ENCODE measurements at regions not wholly inside any gene's neighbourhood (a gene's known extent, or its start where the extent isn't known, plus 50 kb on each side); places are given as distances from the start of the nearest gene placed in this dataset.
"Not testable (repeated sequence)": the region's sequence is repeated elsewhere in the genome, so short reads cannot be mapped to it uniquely, and the experiment has no call there.

- no peak for DNase-seq (ENCODE audit: low spot score)
Measured at GRCh38 chr21:14683063-14683462, 136.9 kb upstream of the SAMSN1 start.

GRCh38 chr21:14678973-14679574 is 133.0 kb upstream of the SAMSN1 start:
- DNase-seq (ENCODE audit: low spot score) = no peak

- DNase-seq (ENCODE audit: low spot score) = no peak
Measured at GRCh38 chr21:14677639-14678179, 131.6 kb upstream of the SAMSN1 start.

GRCh38 chr21:14677013-14677412 is 130.9 kb upstream of the SAMSN1 start:
- DNase-seq (ENCODE audit: low spot score) = no peak

GRCh38 chr21:14675774-14676530 is 129.8 kb upstream of the SAMSN1 start:
- DNase-seq (ENCODE audit: low spot score) = no peak

- no peak for DNase-seq (ENCODE audit: low spot score)
Measured at GRCh38 chr21:14673649-14674048, 127.5 kb upstream of the SAMSN1 start.

- no peak for DNase-seq (ENCODE audit: low spot score)
Measured at GRCh38 chr21:14672466-14672865, 126.4 kb upstream of the SAMSN1 start.

- no peak for DNase-seq (ENCODE audit: low spot score)
Measured at GRCh38 chr21:14670409-14670808, 124.3 kb upstream of the SAMSN1 start.

- DNase-seq (ENCODE audit: low spot score) = not testable (repeated sequence)
Measured at GRCh38 chr21:14669092-14669491, 123.0 kb upstream of the SAMSN1 start.

- DNase-seq (ENCODE audit: low spot score) = no peak
Measured at GRCh38 chr21:14657241-14658008, 111.3 kb upstream of the SAMSN1 start.

GRCh38 chr21:14646893-14647292 is 100.8 kb upstream of the SAMSN1 start:
- DNase-seq (ENCODE audit: low spot score) = no peak

- no peak for DNase-seq (ENCODE audit: low spot score)
Measured at GRCh38 chr21:14645702-14646101, 99.6 kb upstream of the SAMSN1 start.

GRCh38 chr21:14632359-14632758 is 86.2 kb upstream of the SAMSN1 start:
- DNase-seq (ENCODE audit: low spot score) = no peak

- DNase-seq (ENCODE audit: low spot score) = no peak
Measured at GRCh38 chr21:14630556-14631069, 84.5 kb upstream of the SAMSN1 start.

GRCh38 chr21:14629461-14629860 is 83.3 kb upstream of the SAMSN1 start:
- no peak for DNase-seq (ENCODE audit: low spot score)

GRCh38 chr21:14623079-14623478 is 77.0 kb upstream of the SAMSN1 start:
- not testable (repeated sequence) for DNase-seq (ENCODE audit: low spot score)

GRCh38 chr21:14620152-14620551 is 74.0 kb upstream of the SAMSN1 start:
- no peak for DNase-seq (ENCODE audit: low spot score)

- no peak for DNase-seq (ENCODE audit: low spot score)
Measured at GRCh38 chr21:14617871-14618270, 71.8 kb upstream of the SAMSN1 start.

- DNase-seq (ENCODE audit: low spot score) = no peak
Measured at GRCh38 chr21:14617040-14617393, 70.9 kb upstream of the SAMSN1 start.

- DNase-seq (ENCODE audit: low spot score) = no peak
Measured at GRCh38 chr21:14616380-14617039, 70.4 kb upstream of the SAMSN1 start.

GRCh38 chr21:14615359-14615974 is 69.4 kb upstream of the SAMSN1 start:
- no peak for DNase-seq (ENCODE audit: low spot score)

- no peak for DNase-seq (ENCODE audit: low spot score)
Measured at GRCh38 chr21:14614287-14614686, 68.2 kb upstream of the SAMSN1 start.
